ENCODE measurements at regions not wholly inside any gene's neighbourhood (a gene's known extent, or its start where the extent isn't known, plus 50 kb on each side); places are given as distances from the start of the nearest gene placed in this dataset.

GRCh38 chrX:120001787-120002186 lies 58.2 kb upstream of the NKAP start:
- Histone ChIP-seq H3K27ac (no peak overlapping the region), H3K4me3 (ENCODE audit: low read depth, low read length) (no peak overlapping the region), H3K36me3 (no peaks in the 10 kb centered on the region), H3K27me3 (ENCODE audit: insufficient read depth, low read depth, severe bottlenecking) (peaks cover 10% of the 10 kb centered on the region), H3K9me3 (ENCODE audit: severe bottlenecking) (no peaks in the 10 kb centered on the region)
- no peak for TF ChIP-seq CTCF (IDR thresholded peaks at IDR 0.05; ENCODE audit: low read depth, low read length)
- no peak for DNase-seq

- H3K4me3 ChIP-seq (ENCODE audit: low read depth, low read length) = no peak overlapping the region
- no peak for TF ChIP-seq CTCF (IDR thresholded peaks at IDR 0.05; ENCODE audit: low read depth, low read length)
- peaks cover 10% of the 10 kb centered on the region for H3K27me3 ChIP-seq (ENCODE audit: insufficient read depth, low read depth, severe bottlenecking)
- no peak overlapping the region for H3K27ac ChIP-seq
- no peaks in the 10 kb centered on the region for H3K9me3 ChIP-seq (ENCODE audit: severe bottlenecking)
- no peaks in the 10 kb centered on the region for H3K36me3 ChIP-seq
- DNase-seq = no peak
Observed at GRCh38 chrX:120000490-120001246, 57.1 kb upstream of the NKAP start.

- no peak for TF ChIP-seq CTCF (IDR thresholded peaks at IDR 0.05; ENCODE audit: low read depth, low read length)
- Histone ChIP-seq H3K27ac (no peak overlapping the region), H3K36me3 (no peaks in the 10 kb centered on the region), H3K4me3 (ENCODE audit: low read depth, low read length) (no peak overlapping the region), H3K27me3 (ENCODE audit: insufficient read depth, low read depth, severe bottlenecking) (peaks cover 14% of the 10 kb centered on the region), H3K9me3 (ENCODE audit: severe bottlenecking) (no peaks in the 10 kb centered on the region)
- DNase-seq = no peak
Observed at GRCh38 chrX:119999087-119999634, 55.6 kb upstream of the NKAP start.

GRCh38 chrX:119997570-119997969 lies 54.0 kb upstream of the NKAP start:
- TF ChIP-seq CTCF (IDR thresholded peaks at IDR 0.05; ENCODE audit: low read depth, low read length) = no peak
- Histone ChIP-seq H3K27me3 (ENCODE audit: insufficient read depth, low read depth, severe bottlenecking) (peaks cover 15% of the 10 kb centered on the region), H3K36me3 (no peaks in the 10 kb centered on the region), H3K27ac (no peak overlapping the region), H3K9me3 (ENCODE audit: severe bottlenecking) (no peaks in the 10 kb centered on the region), H3K4me3 (ENCODE audit: low read depth, low read length) (no peak overlapping the region)
- DNase-seq = no peak

GRCh38 chrX:119996600-119997524 lies 53.3 kb upstream of the NKAP start:
- H3K9me3 ChIP-seq (ENCODE audit: severe bottlenecking) = no peaks in the 10 kb centered on the region
- no peak overlapping the region for H3K4me3 ChIP-seq (ENCODE audit: low read depth, low read length)
- H3K36me3 ChIP-seq = no peaks in the 10 kb centered on the region
- peaks cover 18% of the 10 kb centered on the region for H3K27me3 ChIP-seq (ENCODE audit: insufficient read depth, low read depth, severe bottlenecking)
- H3K27ac ChIP-seq = no peak overlapping the region
- no peak for DNase-seq
- no peak for TF ChIP-seq CTCF (IDR thresholded peaks at IDR 0.05; ENCODE audit: low read depth, low read length)

Data from WERI-Rb-1 (cell line).